WTC11 (cell line): ENCODE measurements at regions not wholly inside any gene's neighbourhood (a gene's known extent, or its start where the extent isn't known, plus 50 kb on each side); places are given as distances from the start of the nearest gene placed in this dataset.

ENCODE experiments used
- ATF2 ChIP-seq: sonication (generic); formaldehyde crosslinking; IDR thresholded peaks from 2 replicates; pipeline ENCODE4 v1.8.1; 2022; ENCODE audit warnings: low read depth, missing genetic modification reagents, borderline replicate concordance
- CREB1 ChIP-seq: sonication (generic); formaldehyde crosslinking; IDR thresholded peaks from 2 replicates; pipeline ENCODE4 v1.8.0; 2023; ENCODE audit warnings: mild to moderate bottlenecking, missing genetic modification reagents
- MAX ChIP-seq: sonication (generic); formaldehyde crosslinking; IDR thresholded peaks from 2 replicates; pipeline ENCODE4 v1.8.0; 2022; ENCODE audit warnings: mild to moderate bottlenecking, missing genetic modification reagents
- NFYB ChIP-seq: sonication (generic); formaldehyde crosslinking; conservative IDR thresholded peaks from 2 replicates; pipeline ENCODE4 v1.8.0; 2022; ENCODE audit warnings: low read depth, missing genetic modification reagents
- NR1H2 ChIP-seq: sonication (generic); formaldehyde crosslinking; IDR thresholded peaks from 2 replicates; pipeline ENCODE4 v1.9.0; 2021; ENCODE audit warnings: mild to moderate bottlenecking, moderate library complexity, missing genetic modification reagents
- PREB ChIP-seq: sonication (generic); formaldehyde crosslinking; IDR thresholded peaks from 2 replicates; pipeline ENCODE4 v1.8.1; 2022; ENCODE audit warnings: mild to moderate bottlenecking, missing genetic modification reagents, moderate library complexity, borderline replicate concordance
- TEAD4 ChIP-seq: sonication (generic); formaldehyde crosslinking; IDR thresholded peaks from 2 replicates; pipeline ENCODE4 v1.8.0; 2022; ENCODE audit warnings: mild to moderate bottlenecking, missing genetic modification reagents
- ZNF281 ChIP-seq: sonication (generic); formaldehyde crosslinking; IDR thresholded peaks from 2 replicates; pipeline ENCODE4 v1.8.0; 2023; ENCODE audit warnings: mild to moderate bottlenecking, missing genetic modification reagents
- TF ChIP-seq, protein P1 (sequence below): fragments of 200-600 bp; IDR thresholded peaks from 2 replicates; pipeline ENCODE4 v1.8.0; 2022; ENCODE audit warnings: antibody characterized with exemption

DNA sequence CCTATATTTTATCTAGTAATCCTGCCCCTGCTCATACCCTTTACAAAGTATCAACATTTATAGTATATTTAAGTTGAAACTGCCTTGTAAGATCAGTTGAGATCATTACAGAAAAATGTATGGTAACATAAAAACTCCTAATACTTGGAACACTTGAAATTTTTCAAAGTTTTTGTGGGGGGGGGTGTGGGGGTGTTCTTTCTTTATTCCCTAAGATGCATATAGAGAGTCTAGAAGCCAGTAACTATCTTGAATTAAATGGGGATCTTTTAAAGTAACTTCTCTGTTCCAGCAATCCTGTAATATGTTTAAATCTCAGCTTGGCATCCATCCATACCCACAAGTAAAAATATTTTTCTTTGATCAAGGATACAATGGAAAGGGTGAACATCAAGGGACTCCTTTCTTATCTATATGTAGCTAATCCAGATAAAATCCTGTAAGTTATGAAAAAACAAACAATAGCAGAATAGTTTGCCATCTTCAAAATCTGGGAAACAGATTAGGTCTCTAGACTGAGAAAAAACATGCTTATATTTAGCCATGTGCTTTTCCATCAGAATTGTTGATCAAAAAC, 455.3 kb downstream of the MEIS1 start:
- no peak for TF ChIP-seq NR1H2 (CRISPR knock-in tag)
- TF ChIP-seq, protein P1, sequence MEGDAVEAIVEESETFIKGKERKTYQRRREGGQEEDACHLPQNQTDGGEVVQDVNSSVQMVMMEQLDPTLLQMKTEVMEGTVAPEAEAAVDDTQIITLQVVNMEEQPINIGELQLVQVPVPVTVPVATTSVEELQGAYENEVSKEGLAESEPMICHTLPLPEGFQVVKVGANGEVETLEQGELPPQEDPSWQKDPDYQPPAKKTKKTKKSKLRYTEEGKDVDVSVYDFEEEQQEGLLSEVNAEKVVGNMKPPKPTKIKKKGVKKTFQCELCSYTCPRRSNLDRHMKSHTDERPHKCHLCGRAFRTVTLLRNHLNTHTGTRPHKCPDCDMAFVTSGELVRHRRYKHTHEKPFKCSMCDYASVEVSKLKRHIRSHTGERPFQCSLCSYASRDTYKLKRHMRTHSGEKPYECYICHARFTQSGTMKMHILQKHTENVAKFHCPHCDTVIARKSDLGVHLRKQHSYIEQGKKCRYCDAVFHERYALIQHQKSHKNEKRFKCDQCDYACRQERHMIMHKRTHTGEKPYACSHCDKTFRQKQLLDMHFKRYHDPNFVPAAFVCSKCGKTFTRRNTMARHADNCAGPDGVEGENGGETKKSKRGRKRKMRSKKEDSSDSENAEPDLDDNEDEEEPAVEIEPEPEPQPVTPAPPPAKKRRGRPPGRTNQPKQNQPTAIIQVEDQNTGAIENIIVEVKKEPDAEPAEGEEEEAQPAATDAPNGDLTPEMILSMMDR: no peak
- no peak for TF ChIP-seq NFYB
- no peak for TF ChIP-seq ZNF281 (CRISPR knock-in tag)
- no peak for TF ChIP-seq PREB (CRISPR knock-in tag)
- TF ChIP-seq MAX (CRISPR knock-in tag): no peak
- TF ChIP-seq CREB1 (CRISPR knock-in tag): no peak
- no peak for TF ChIP-seq TEAD4
- TF ChIP-seq ATF2 (CRISPR knock-in tag): no peak
